ENCODE measurements at regions not wholly inside any gene's neighbourhood (a gene's known extent, or its start where the extent isn't known, plus 50 kb on each side); places are given as distances from the start of the nearest gene placed in this dataset.

GRCh38 chr12:91355150-91356006 is 172.8 kb upstream of the DCN start:
- no peak overlapping the region for H3K27ac Mint-ChIP-seq
- DNase-seq (peak; percentile 72), ATAC-seq (peak; percentile 75)
- intact Hi-C loops (cut with micrococcal nuclease), result loop anchor here (10.0 kb wide), 1 partner anchor 381 kb away; no protein-coding TSS in a partner anchor
- H3K27me3 Mint-ChIP-seq, result peaks cover 20% of the 10 kb centered on the region
- POLR2A ChIA-PET, result interaction anchor here (1.0 kb wide), 1 partner anchor 43 kb away, joined by 3 read pairs; no protein-coding TSS in a partner anchor
- TF ChIP-seq CTCF (IDR thresholded peaks at IDR 0.05), result peak; percentile 66
- H3K4me3 Mint-ChIP-seq, result no peak overlapping the region
- no peaks in the 10 kb centered on the region for H3K9me3 Mint-ChIP-seq
- no peaks in the 10 kb centered on the region for H3K36me3 Mint-ChIP-seq (ENCODE audit: low read depth)
- CTCF ChIA-PET, result interaction anchor here (0.7 to 2.8 kb wide), 16 partner anchors 10 to 410 kb away, joined by 3 to 21 read pairs (median 4); no protein-coding TSS in a partner anchor
- no peaks in the 10 kb centered on the region for H3K4me1 Mint-ChIP-seq (ENCODE audit: low read depth)

GRCh38 chr12:91353266-91353665 is 170.6 kb upstream of the DCN start:
- H3K27me3 Mint-ChIP-seq, result peaks cover 22% of the 10 kb centered on the region
- POLR2A ChIA-PET, result no interaction called here
- CTCF ChIA-PET, result interaction anchor here (1.8 to 2.8 kb wide), 2 partner anchors 12 to 27 kb away, joined by 4 to 21 read pairs; no protein-coding TSS in a partner anchor
- no peak overlapping the region for H3K27ac Mint-ChIP-seq
- no peak for DNase-seq
- H3K36me3 Mint-ChIP-seq (ENCODE audit: low read depth), result no peaks in the 10 kb centered on the region
- no peak for ATAC-seq
- no peaks in the 10 kb centered on the region for H3K9me3 Mint-ChIP-seq
- intact Hi-C loops (cut with micrococcal nuclease), result loop anchor here (10.0 kb wide), 1 partner anchor 378 kb away; no protein-coding TSS in a partner anchor
- no peak for TF ChIP-seq CTCF (IDR thresholded peaks at IDR 0.05)
- H3K4me3 Mint-ChIP-seq, result no peak overlapping the region
- no peaks in the 10 kb centered on the region for H3K4me1 Mint-ChIP-seq (ENCODE audit: low read depth)

- no peak overlapping the region for H3K27ac Mint-ChIP-seq
- peaks cover 19% of the 10 kb centered on the region for H3K27me3 Mint-ChIP-seq
- H3K9me3 Mint-ChIP-seq, result no peaks in the 10 kb centered on the region
- H3K36me3 Mint-ChIP-seq (ENCODE audit: low read depth), result no peaks in the 10 kb centered on the region
- ChIA-PET CTCF (no interaction called here), POLR2A (no interaction called here)
- DNase-seq, result no peak
- intact Hi-C loops (cut with micrococcal nuclease), result no loop called here
- no peaks in the 10 kb centered on the region for H3K4me1 Mint-ChIP-seq (ENCODE audit: low read depth)
- no peak for ATAC-seq
- TF ChIP-seq CTCF (IDR thresholded peaks at IDR 0.05), result no peak
- H3K4me3 Mint-ChIP-seq, result no peak overlapping the region
Measured at GRCh38 chr12:91349476-91349875, 166.9 kb upstream of the DCN start.

- ChIA-PET CTCF (interaction anchor here (2.3 kb wide), 1 partner anchor 21 kb away, joined by 7 read pairs; no protein-coding TSS in a partner anchor), POLR2A (interaction anchor here (0.6 kb wide), 1 partner anchor 29 kb away, joined by 3 read pairs; no protein-coding TSS in a partner anchor)
- H3K4me3 Mint-ChIP-seq, result no peak overlapping the region
- H3K27me3 Mint-ChIP-seq, result peaks cover 18% of the 10 kb centered on the region
- no peaks in the 10 kb centered on the region for H3K9me3 Mint-ChIP-seq
- no peaks in the 10 kb centered on the region for H3K4me1 Mint-ChIP-seq (ENCODE audit: low read depth)
- DNase-seq (no peak), ATAC-seq (no peak)
- no peak overlapping the region for H3K27ac Mint-ChIP-seq
- intact Hi-C loops (cut with micrococcal nuclease), result no loop called here
- no peak for TF ChIP-seq CTCF (IDR thresholded peaks at IDR 0.05)
- H3K36me3 Mint-ChIP-seq (ENCODE audit: low read depth), result no peaks in the 10 kb centered on the region
Measured at GRCh38 chr12:91347481-91348214, 165.0 kb upstream of the DCN start.

Data from activated CD8-positive, alpha-beta T cell treated with anti-CD3 and anti-CD28 coated beads for 36 hours (primary cell).